ENCODE measurements at regions not wholly inside any gene's neighbourhood (a gene's known extent, or its start where the extent isn't known, plus 50 kb on each side); places are given as distances from the start of the nearest gene placed in this dataset.

DNA sequence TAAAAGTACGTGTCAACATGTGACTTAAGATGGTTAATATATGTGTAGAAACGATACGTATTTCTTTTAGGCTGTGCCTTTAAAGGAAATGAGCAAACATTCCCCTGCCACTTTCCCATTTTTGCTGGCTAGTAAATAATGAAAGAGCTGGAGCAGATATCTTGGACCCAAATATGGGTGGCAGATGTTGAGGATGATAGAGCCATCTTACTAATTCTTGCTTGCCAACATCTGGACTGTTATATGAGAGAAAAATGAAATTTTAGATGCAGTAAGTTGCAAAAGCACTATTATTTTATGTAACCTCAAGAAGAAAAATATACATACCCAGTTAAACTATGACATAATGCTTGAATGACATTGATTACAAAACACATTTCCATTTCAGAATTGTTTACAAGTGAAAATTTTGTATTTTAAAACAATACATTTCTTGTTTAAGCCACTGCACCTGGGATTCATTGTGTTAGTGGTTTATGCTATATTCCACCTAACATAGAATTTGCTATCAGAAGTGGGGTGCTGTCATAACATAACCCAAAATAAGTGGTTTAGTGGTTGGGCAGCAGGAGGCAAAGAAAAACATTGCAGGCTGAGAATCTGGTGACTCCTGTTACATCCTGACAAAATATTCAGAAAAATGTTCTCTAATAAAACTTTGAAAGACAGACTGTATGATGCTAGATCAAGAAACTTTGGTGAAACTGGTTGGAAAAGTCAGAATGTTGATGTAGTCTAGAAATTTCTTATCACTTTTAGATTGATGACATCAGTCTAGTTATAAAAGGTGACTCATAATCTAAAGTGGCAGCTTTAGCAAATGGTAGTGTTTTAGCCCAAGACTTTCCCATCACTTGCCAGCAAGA, 305.0 kb downstream of the PTEN start:
- no peak overlapping the region for H3K27ac ChIP-seq
- no peak for DNase-seq (ENCODE audit: low spot score in 2 of 2)

GRCh38 chr10:88169037-88169319, 305.6 kb downstream of the PTEN start:
- TF ChIP-seq POLR2AphosphoS5 (IDR thresholded peaks at IDR 0.05) (no peak), POLR2A (IDR thresholded peaks at IDR 0.05) (no peak), CTCF (IDR thresholded peaks at IDR 0.05) (no peak)
- Histone ChIP-seq H3K4me3 (no peak overlapping the region), H3K36me3 (no peaks in the 10 kb centered on the region), H3K4me1 (no peaks in the 10 kb centered on the region), H3K27ac (no peak overlapping the region), H3K9me3 (peaks cover 0 to 4% of the 10 kb centered on the region in 2 donors), H3K27me3 (no peaks in the 10 kb centered on the region)
- DNase-seq (ENCODE audit: low spot score in 2 of 2), result no peak
- intact Hi-C loops (cut with DNase I; ENCODE audit: low total_unique reads), result no loop called here

More for the DNA sequence above, 305.0 kb downstream of the PTEN start:
- TF ChIP-seq POLR2AphosphoS5 (IDR thresholded peaks at IDR 0.05) (no peak), CTCF (IDR thresholded peaks at IDR 0.05) (no peak), POLR2A (IDR thresholded peaks at IDR 0.05) (no peak)
- Histone ChIP-seq H3K36me3 (no peaks in the 10 kb centered on the region), H3K4me3 (no peak overlapping the region), H3K9me3 (peaks cover 0 to 4% of the 10 kb centered on the region in 2 donors), H3K4me1 (no peaks in the 10 kb centered on the region), H3K27me3 (no peaks in the 10 kb centered on the region)
- intact Hi-C loops (cut with DNase I; ENCODE audit: low total_unique reads), result no loop called here

DNA sequence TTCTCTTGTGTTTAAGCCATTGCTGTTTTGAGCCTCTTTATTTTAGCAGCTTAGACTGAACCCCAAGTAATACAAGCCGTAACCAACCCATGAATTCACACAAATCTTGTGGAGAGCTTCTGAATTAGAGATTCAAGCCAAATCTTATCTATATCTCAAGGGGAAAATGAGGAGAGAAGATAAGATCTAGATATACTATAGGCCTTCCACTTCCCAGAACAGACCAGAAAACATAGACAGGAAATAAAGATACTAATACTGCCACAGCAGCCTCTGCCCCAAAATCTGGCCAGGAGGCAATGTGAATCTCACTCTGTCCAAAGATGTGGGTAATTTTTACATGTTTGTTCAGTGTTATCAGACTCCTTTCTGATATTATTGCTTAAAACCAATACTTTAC, 307.2 kb downstream of the PTEN start:
- intact Hi-C loops (cut with DNase I; ENCODE audit: low total_unique reads), result no loop called here
- Histone ChIP-seq H3K27me3 (no peaks in the 10 kb centered on the region), H3K4me3 (no peak overlapping the region), H3K27ac (no peak overlapping the region), H3K9me3 (peaks cover 0 to 4% of the 10 kb centered on the region in 2 donors), H3K36me3 (no peaks in the 10 kb centered on the region), H3K4me1 (no peaks in the 10 kb centered on the region)
- DNase-seq (ENCODE audit: low spot score in 2 of 2), result no peak
- TF ChIP-seq POLR2AphosphoS5 (IDR thresholded peaks at IDR 0.05) (no peak), CTCF (IDR thresholded peaks at IDR 0.05) (no peak), POLR2A (IDR thresholded peaks at IDR 0.05) (no peak)

- H3K27ac ChIP-seq, result no peak overlapping the region
- no peak overlapping the region for H3K4me3 ChIP-seq
- no peaks in the 10 kb centered on the region for H3K27me3 ChIP-seq
- H3K9me3 ChIP-seq, result peaks cover 0 to 4% of the 10 kb centered on the region in 2 donors
- no peak for DNase-seq (ENCODE audit: low spot score in 2 of 2)
- intact Hi-C loops (cut with DNase I; ENCODE audit: low total_unique reads), result no loop called here
- TF ChIP-seq CTCF (IDR thresholded peaks at IDR 0.05), result no peak
- TF ChIP-seq POLR2A (IDR thresholded peaks at IDR 0.05), result no peak
- TF ChIP-seq POLR2AphosphoS5 (IDR thresholded peaks at IDR 0.05), result no peak
- no peaks in the 10 kb centered on the region for H3K4me1 ChIP-seq
- H3K36me3 ChIP-seq, result no peaks in the 10 kb centered on the region
Observed at GRCh38 chr10:88172159-88172558, 308.7 kb downstream of the PTEN start.

DNA sequence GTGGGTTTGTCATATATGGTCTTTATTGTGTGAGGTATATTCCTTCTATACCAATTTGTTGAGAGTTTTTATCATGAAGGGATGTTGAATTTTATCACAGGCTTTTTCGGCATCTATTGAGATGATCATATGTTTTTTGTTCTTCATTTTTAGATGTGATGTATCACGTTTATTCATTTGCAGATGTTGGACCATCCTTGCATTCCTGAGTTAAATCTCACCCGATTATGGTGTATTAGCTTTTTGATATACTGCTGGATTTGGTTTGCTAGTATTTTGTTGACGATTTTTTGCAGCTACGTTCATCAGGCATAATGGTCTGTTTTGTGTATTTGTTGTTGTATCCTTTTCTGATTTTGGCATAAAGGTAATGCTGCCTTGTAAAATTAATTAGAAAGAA, 311.0 kb downstream of the PTEN start:
- H3K4me3 ChIP-seq, result no peak overlapping the region
- H3K27ac ChIP-seq, result no peak overlapping the region
- intact Hi-C loops (cut with DNase I; ENCODE audit: low total_unique reads), result no loop called here
- DNase-seq (ENCODE audit: low spot score in 2 of 2), result no peak
- no peaks in the 10 kb centered on the region for H3K27me3 ChIP-seq
- no peaks in the 10 kb centered on the region for H3K4me1 ChIP-seq
- TF ChIP-seq POLR2AphosphoS5 (IDR thresholded peaks at IDR 0.05), result no peak
- TF ChIP-seq CTCF (IDR thresholded peaks at IDR 0.05), result no peak
- no peak for TF ChIP-seq POLR2A (IDR thresholded peaks at IDR 0.05)
- no peaks in the 10 kb centered on the region for H3K9me3 ChIP-seq
- H3K36me3 ChIP-seq, result no peaks in the 10 kb centered on the region
